ENCODE measurements at regions not wholly inside any gene's neighbourhood (a gene's known extent, or its start where the extent isn't known, plus 50 kb on each side); places are given as distances from the start of the nearest gene placed in this dataset.

- no peak for TF ChIP-seq YY1 (IDR thresholded peaks at IDR 0.05; ENCODE audit: insufficient read depth, insufficient read length)
- TF ChIP-seq ZNF274 (IDR thresholded peaks at IDR 0.05; ENCODE audit: low read depth, low read length): no peak
- no peak for TF ChIP-seq SUZ12 (IDR thresholded peaks at IDR 0.05; ENCODE audit: extremely low read depth, insufficient read depth, insufficient read length)
Measured at GRCh38 chr16:54780266-54780665, 150.4 kb upstream of the IRX5 start.

Data from NT2/D1 (cell line).